Breast epithelium (tissue), 3 donors: ENCODE measurements at regions not wholly inside any gene's neighbourhood (a gene's known extent, or its start where the extent isn't known, plus 50 kb on each side); places are given as distances from the start of the nearest gene placed in this dataset.

Experiments used
- POLR2A ChIP-seq: fragments of 450-650 bp; IDR thresholded peaks from one replicate; pipeline ENCODE4 v1.6.1; 2016; ENCODE audit warnings: antibody characterized with exemption, mild to moderate bottlenecking, moderate library complexity
- POLR2AphosphoS5 ChIP-seq, 3 donors: sonication (generic); formaldehyde crosslinking; IDR thresholded peaks; one replicate each; pipeline ENCODE4 v1.6.1; 2017; ENCODE audit warnings: antibody characterized with exemption in 3 of 3
- TF ChIP-seq, protein P1 (sequence below), 3 donors: fragments of 450-650 bp; IDR thresholded peaks; one replicate each; pipeline ENCODE4 v1.5.1; 2016 to 2017; ENCODE audit warnings: antibody characterized with exemption in 3 of 3, mild to moderate bottlenecking in 3 of 3, moderate library complexity in 3 of 3

- TF ChIP-seq POLR2A (no peak), POLR2AphosphoS5 (IDR thresholded peaks at IDR 0.05) (no peak)
- TF ChIP-seq, protein P1, sequence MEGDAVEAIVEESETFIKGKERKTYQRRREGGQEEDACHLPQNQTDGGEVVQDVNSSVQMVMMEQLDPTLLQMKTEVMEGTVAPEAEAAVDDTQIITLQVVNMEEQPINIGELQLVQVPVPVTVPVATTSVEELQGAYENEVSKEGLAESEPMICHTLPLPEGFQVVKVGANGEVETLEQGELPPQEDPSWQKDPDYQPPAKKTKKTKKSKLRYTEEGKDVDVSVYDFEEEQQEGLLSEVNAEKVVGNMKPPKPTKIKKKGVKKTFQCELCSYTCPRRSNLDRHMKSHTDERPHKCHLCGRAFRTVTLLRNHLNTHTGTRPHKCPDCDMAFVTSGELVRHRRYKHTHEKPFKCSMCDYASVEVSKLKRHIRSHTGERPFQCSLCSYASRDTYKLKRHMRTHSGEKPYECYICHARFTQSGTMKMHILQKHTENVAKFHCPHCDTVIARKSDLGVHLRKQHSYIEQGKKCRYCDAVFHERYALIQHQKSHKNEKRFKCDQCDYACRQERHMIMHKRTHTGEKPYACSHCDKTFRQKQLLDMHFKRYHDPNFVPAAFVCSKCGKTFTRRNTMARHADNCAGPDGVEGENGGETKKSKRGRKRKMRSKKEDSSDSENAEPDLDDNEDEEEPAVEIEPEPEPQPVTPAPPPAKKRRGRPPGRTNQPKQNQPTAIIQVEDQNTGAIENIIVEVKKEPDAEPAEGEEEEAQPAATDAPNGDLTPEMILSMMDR (IDR thresholded peaks at IDR 0.05) = no peak
Observed at GRCh38 chr12:41627476-41627875, 439.4 kb downstream of the PDZRN4 start.
